Natural killer cell (primary cell): ENCODE measurements at regions not wholly inside any gene's neighbourhood (a gene's known extent, or its start where the extent isn't known, plus 50 kb on each side); places are given as distances from the start of the nearest gene placed in this dataset.

Experiments used
- ATAC-seq, 3 donors: fragments of 150-1000 bp in 2 of 3; fragments of 200-7000 bp in 1 of 3; cut with Tn5 transposase; 1 replicate in 1 of 3; 2 replicates in 2 of 3; pipeline ENCODE4 v1.10.0; 2021; ENCODE audit warnings: mild to moderate bottlenecking in 2 of 3, moderate library complexity in 2 of 3
- DNase-seq, 2 donors: peaks; one replicate each; pipeline versions ENCODE4 v3.0.0 to v3.0.0-alpha.2; 2013 to 2021; ENCODE audit warnings: mixed read lengths in 1 of 2
- H3K27ac ChIP-seq: one replicate; pipeline ENCODE4 v1.5.1; 2013; ENCODE audit warnings: mild to moderate bottlenecking, low read length
- H3K27me3 ChIP-seq: one replicate; pipeline ENCODE4 v1.6.1; 2013; ENCODE audit warnings: low read length; ENCODE audit not compliant: control insufficient read depth, insufficient read depth
- H3K36me3 ChIP-seq: one replicate; pipeline ENCODE4 v1.6.1; 2013; ENCODE audit warnings: low read length; ENCODE audit not compliant: control insufficient read depth, insufficient read depth
- H3K4me1 ChIP-seq: one replicate; pipeline ENCODE4 v1.6.1; 2013; ENCODE audit warnings: low read length; ENCODE audit not compliant: control insufficient read depth, insufficient read depth
- H3K4me3 ChIP-seq: one replicate; pipeline ENCODE4 v1.5.1; 2013; ENCODE audit warnings: low read length
- H3K9me3 ChIP-seq: one replicate; pipeline ENCODE4 v1.6.1; 2013; ENCODE audit warnings: low read length; ENCODE audit not compliant: control insufficient read depth, insufficient read depth
- H3K27ac Mint-ChIP-seq, 2 donors: one replicate each; pipeline ENCODE4 v1.8.0; 2022; ENCODE audit warnings: mild to moderate bottlenecking in 2 of 2, mixed read lengths in 2 of 2, moderate library complexity in 1 of 2
- H3K27me3 Mint-ChIP-seq, 2 donors: one replicate each; pipeline ENCODE4 v1.8.0; 2022; ENCODE audit warnings: low read depth in 2 of 2, mixed read lengths in 2 of 2
- H3K36me3 Mint-ChIP-seq: one replicate; pipeline ENCODE4 v1.8.0; 2022; ENCODE audit warnings: mixed read lengths
- H3K4me1 Mint-ChIP-seq, 2 donors: one replicate each; pipeline ENCODE4 v1.8.0; 2022; ENCODE audit warnings: mixed read lengths in 2 of 2
- H3K4me3 Mint-ChIP-seq: one replicate; pipeline ENCODE4 v1.8.0; 2022; ENCODE audit warnings: mild to moderate bottlenecking, moderate library complexity, mixed read lengths
- H3K9me3 Mint-ChIP-seq, 2 donors: one replicate each; pipeline ENCODE4 v1.8.0; 2022; ENCODE audit warnings: mixed read lengths in 2 of 2
- WGBS: methylation state at CpG from one replicate; pipeline ENCODE4 v1.1.7; 2013; ENCODE audit warnings: missing lambda C conversion rate; ENCODE audit not compliant: insufficient coverage; 5-methylcytosine and 5-hydroxymethylcytosine counted together
- intact Hi-C: fragments of 100-400 bp; cut with micrococcal nuclease; formaldehyde crosslinking; loops from one replicate; pipeline ENCODE4 v1.14.2; 2022
- TF ChIP-seq, protein P1 (sequence below): fragments of 200-600 bp; IDR thresholded peaks from one replicate; pipeline ENCODE4 v1.8.0; 2022; ENCODE audit warnings: antibody characterized with exemption

GRCh38 chr13:63643543-63643942 lies 2227.9 kb upstream of the PCDH20 start:
- no peaks in the 10 kb centered on the region for H3K36me3 Mint-ChIP-seq
- ATAC-seq (no peak), DNase-seq (no peak)
- no peaks in the 10 kb centered on the region for H3K27me3 ChIP-seq
- no peaks in the 10 kb centered on the region for H3K4me1 ChIP-seq
- no peak overlapping the region for H3K27ac Mint-ChIP-seq
- H3K4me3 ChIP-seq = no peak overlapping the region
- peaks cover 4 to 8% of the 10 kb centered on the region in 2 donors for H3K9me3 Mint-ChIP-seq
- H3K27me3 Mint-ChIP-seq = no peaks in the 10 kb centered on the region
- H3K36me3 ChIP-seq = no peaks in the 10 kb centered on the region
- intact Hi-C loops = no loop called here
- no peak overlapping the region for H3K4me3 Mint-ChIP-seq
- no peak overlapping the region for H3K27ac ChIP-seq
- H3K4me1 Mint-ChIP-seq = no peaks in the 10 kb centered on the region
- no peaks in the 10 kb centered on the region for H3K9me3 ChIP-seq
- TF ChIP-seq, protein P1, sequence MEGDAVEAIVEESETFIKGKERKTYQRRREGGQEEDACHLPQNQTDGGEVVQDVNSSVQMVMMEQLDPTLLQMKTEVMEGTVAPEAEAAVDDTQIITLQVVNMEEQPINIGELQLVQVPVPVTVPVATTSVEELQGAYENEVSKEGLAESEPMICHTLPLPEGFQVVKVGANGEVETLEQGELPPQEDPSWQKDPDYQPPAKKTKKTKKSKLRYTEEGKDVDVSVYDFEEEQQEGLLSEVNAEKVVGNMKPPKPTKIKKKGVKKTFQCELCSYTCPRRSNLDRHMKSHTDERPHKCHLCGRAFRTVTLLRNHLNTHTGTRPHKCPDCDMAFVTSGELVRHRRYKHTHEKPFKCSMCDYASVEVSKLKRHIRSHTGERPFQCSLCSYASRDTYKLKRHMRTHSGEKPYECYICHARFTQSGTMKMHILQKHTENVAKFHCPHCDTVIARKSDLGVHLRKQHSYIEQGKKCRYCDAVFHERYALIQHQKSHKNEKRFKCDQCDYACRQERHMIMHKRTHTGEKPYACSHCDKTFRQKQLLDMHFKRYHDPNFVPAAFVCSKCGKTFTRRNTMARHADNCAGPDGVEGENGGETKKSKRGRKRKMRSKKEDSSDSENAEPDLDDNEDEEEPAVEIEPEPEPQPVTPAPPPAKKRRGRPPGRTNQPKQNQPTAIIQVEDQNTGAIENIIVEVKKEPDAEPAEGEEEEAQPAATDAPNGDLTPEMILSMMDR = no peak
- 89% methylated on average over 1 of the region's 1 CpG for WGBS

- Mint-ChIP-seq H3K27me3 (no peaks in the 10 kb centered on the region), H3K4me3 (peak overlapping the region; percentile 74), H3K27ac (no peak overlapping the region), H3K36me3 (no peaks in the 10 kb centered on the region), H3K4me1 (peaks cover 5 to 7% of the 10 kb centered on the region in 2 donors), H3K9me3 (peaks cover 4 to 10% of the 10 kb centered on the region in 2 donors)
- no peaks in the 10 kb centered on the region for H3K36me3 ChIP-seq
- ATAC-seq (no peak), DNase-seq (no peak)
- intact Hi-C loops = no loop called here
- no peak overlapping the region for H3K27ac ChIP-seq
- no peaks in the 10 kb centered on the region for H3K27me3 ChIP-seq
- no peak overlapping the region for H3K4me3 ChIP-seq
- no peaks in the 10 kb centered on the region for H3K9me3 ChIP-seq
- 81% methylated on average over 3 of the region's 6 CpGs for WGBS
- H3K4me1 ChIP-seq = no peaks in the 10 kb centered on the region
- TF ChIP-seq, protein P1 = no peak
Measured at GRCh38 chr13:63636316-63636993, 2220.8 kb upstream of the PCDH20 start.

DNA sequence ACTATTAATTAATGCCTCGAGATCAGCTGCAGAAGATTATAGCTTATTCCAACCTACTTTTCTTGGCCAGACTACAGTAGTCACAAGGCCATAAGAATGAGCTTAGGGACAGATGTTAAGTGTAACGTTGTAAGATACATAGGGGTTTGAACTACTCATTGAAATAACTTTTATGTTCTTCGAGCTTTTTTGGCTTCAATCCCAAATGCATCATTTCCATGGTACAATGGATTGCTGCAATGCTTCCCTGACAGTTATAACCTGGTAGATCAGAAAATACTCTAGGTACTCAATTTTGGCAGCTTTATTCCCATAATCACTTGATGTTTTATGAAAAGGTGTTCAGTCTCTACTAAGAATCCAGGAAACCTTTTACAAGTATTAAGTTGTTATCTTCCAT lies 2216.7 kb upstream of the PCDH20 start:
- peaks cover 7 to 10% of the 10 kb centered on the region in 2 donors for H3K9me3 Mint-ChIP-seq
- H3K4me3 Mint-ChIP-seq = no peak overlapping the region
- TF ChIP-seq, protein P1 = no peak
- H3K36me3 Mint-ChIP-seq = no peaks in the 10 kb centered on the region
- no peak overlapping the region for H3K27ac ChIP-seq
- peaks cover 5 to 7% of the 10 kb centered on the region in 2 donors for H3K4me1 Mint-ChIP-seq
- no peak overlapping the region for H3K27ac Mint-ChIP-seq
- H3K4me1 ChIP-seq = no peaks in the 10 kb centered on the region
- no peaks in the 10 kb centered on the region for H3K36me3 ChIP-seq
- 90% methylated on average over 2 of the region's 3 CpGs for WGBS
- H3K27me3 ChIP-seq = no peaks in the 10 kb centered on the region
- DNase-seq (no peak), ATAC-seq (no peak)
- H3K27me3 Mint-ChIP-seq = no peaks in the 10 kb centered on the region
- no peak overlapping the region for H3K4me3 ChIP-seq
- intact Hi-C loops = no loop called here
- no peaks in the 10 kb centered on the region for H3K9me3 ChIP-seq

- WGBS = 90% methylated on average over 3 of the region's 3 CpGs
- H3K36me3 Mint-ChIP-seq = no peaks in the 10 kb centered on the region
- no peak overlapping the region for H3K4me3 Mint-ChIP-seq
- no peaks in the 10 kb centered on the region for H3K9me3 ChIP-seq
- no peaks in the 10 kb centered on the region for H3K27me3 ChIP-seq
- H3K9me3 Mint-ChIP-seq = peaks cover 9 to 13% of the 10 kb centered on the region in 2 donors
- H3K27me3 Mint-ChIP-seq = no peaks in the 10 kb centered on the region
- H3K27ac ChIP-seq = no peak overlapping the region
- no peak for ATAC-seq
- H3K36me3 ChIP-seq = no peaks in the 10 kb centered on the region
- no peaks in the 10 kb centered on the region for H3K4me1 ChIP-seq
- H3K27ac Mint-ChIP-seq = no peak overlapping the region
- no peak for DNase-seq
- TF ChIP-seq, protein P1 = no peak
- H3K4me1 Mint-ChIP-seq = peaks cover 0 to under 1% of the 10 kb centered on the region in 2 donors
- no peak overlapping the region for H3K4me3 ChIP-seq
- intact Hi-C loops = no loop called here
Measured at GRCh38 chr13:63631006-63631405, 2215.4 kb upstream of the PCDH20 start.
